DOHH2 (cell line): ENCODE measurements at regions not wholly inside any gene's neighbourhood (a gene's known extent, or its start where the extent isn't known, plus 50 kb on each side); places are given as distances from the start of the nearest gene placed in this dataset.

Experiments used
- H3F3A ChIP-seq: fragments of 200-600 bp; sonication (generic), shearing (Covaris generic); 2 replicates; pipeline ENCODE4 v1.6.0; 2016; ENCODE audit warnings: antibody characterized with exemption, mild to moderate bottlenecking; ENCODE audit not compliant: control insufficient read depth, insufficient read depth
- H3K27ac ChIP-seq: fragments of 200-600 bp; sonication (generic); 2 replicates; pipeline ENCODE4 v1.5.1; 2014; ENCODE audit warnings: low read depth, mild to moderate bottlenecking, low read length, moderate library complexity
- H3K27me3 ChIP-seq: fragments of 200-600 bp; sonication (generic); 2 replicates; pipeline ENCODE4 v1.6.1; 2014; ENCODE audit warnings: mild to moderate bottlenecking, low read length, mixed read lengths; ENCODE audit not compliant: control insufficient read depth
- H3K36me3 ChIP-seq: fragments of 200-600 bp; sonication (generic); 2 replicates; pipeline ENCODE4 v1.6.1; 2014; ENCODE audit warnings: mild to moderate bottlenecking, low read length, moderate library complexity, mixed read lengths; ENCODE audit not compliant: control insufficient read depth
- H3K4me1 ChIP-seq: fragments of 200-600 bp; sonication (generic); 2 replicates; pipeline ENCODE4 v1.6.1; 2014; ENCODE audit warnings: mild to moderate bottlenecking, low read length, mixed read lengths; ENCODE audit not compliant: control insufficient read depth
- H3K4me2 ChIP-seq: fragments of 200-600 bp; sonication (generic); 2 replicates; pipeline ENCODE4 v1.6.0; 2014; ENCODE audit warnings: mild to moderate bottlenecking, low read length, moderate library complexity
- H3K4me3 ChIP-seq: fragments of 200-600 bp; sonication (generic); 2 replicates; pipeline ENCODE4 v1.5.1; 2014; ENCODE audit warnings: mild to moderate bottlenecking, low read length, mixed read lengths
- H3K79me2 ChIP-seq: fragments of 200-600 bp; sonication (generic); 2 replicates; pipeline ENCODE4 v1.6.1; 2014; ENCODE audit warnings: mild to moderate bottlenecking, low read length, mixed read lengths; ENCODE audit not compliant: control insufficient read depth
- H3K9me2 ChIP-seq: fragments of 200-600 bp; sonication (generic); replicated peaks from 2 replicates; pipeline ENCODE4 v1.6.1; 2014; ENCODE audit warnings: mild to moderate bottlenecking, low read length, mixed read lengths; ENCODE audit not compliant: control insufficient read depth
- H3K9me3 ChIP-seq: fragments of 200-600 bp; sonication (generic); 2 replicates; pipeline ENCODE4 v1.6.1; 2014; ENCODE audit warnings: antibody characterized with exemption, low read length, mixed read lengths; ENCODE audit not compliant: control insufficient read depth, insufficient read depth
- H4K20me1 ChIP-seq: fragments of 200-600 bp; sonication (generic); 2 replicates; pipeline ENCODE4 v1.6.0; 2014; ENCODE audit warnings: low read depth, mild to moderate bottlenecking, antibody characterized with exemption, low read length, moderate library complexity; ENCODE audit not compliant: control insufficient read depth, insufficient read depth
- EZH2phosphoT487 ChIP-seq: fragments of 200-600 bp; sonication (generic); IDR thresholded peaks from 2 replicates; pipeline ENCODE4 v1.6.1; 2017; ENCODE audit warnings: borderline replicate concordance, mild to moderate bottlenecking, antibody characterized with exemption, low read length, moderate library complexity, mixed read lengths
- TF ChIP-seq, protein P1 (sequence below): fragments of 200-600 bp; sonication (generic); IDR thresholded peaks from one replicate; pipeline ENCODE4 v1.5.1; 2014; ENCODE audit warnings: antibody characterized with exemption, mild to moderate bottlenecking, low read depth, low read length; ENCODE audit not compliant: poor library complexity, severe bottlenecking

- no peak overlapping the region for H3K27ac ChIP-seq
- no peaks in the 10 kb centered on the region; the same call in 1 of the 2 replicates for H3K27me3 ChIP-seq
- H3K4me1 ChIP-seq: no peaks in the 10 kb centered on the region
These were observed 385.3 kb downstream of the CDC5L start for GRCh38 chr6:44772838-44773237.

DNA sequence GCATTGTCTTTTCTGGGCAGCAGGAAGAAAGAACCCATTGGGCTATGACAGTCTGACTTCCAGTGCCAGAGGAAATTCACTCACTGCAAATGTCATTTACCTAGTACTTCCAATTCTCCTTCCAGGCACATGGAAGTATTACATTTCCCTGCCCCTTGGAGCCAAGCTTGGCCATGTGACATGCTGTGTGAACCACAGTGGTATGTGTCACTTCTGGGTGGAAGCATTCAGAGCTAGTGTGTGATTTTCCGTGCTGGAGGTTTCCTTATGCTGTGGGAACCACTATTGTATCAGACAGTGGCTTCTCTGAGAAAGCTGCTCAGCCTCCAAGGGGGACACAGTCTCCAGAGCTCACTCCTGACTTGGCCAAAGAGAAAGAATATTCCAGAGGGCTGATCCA, 387.6 kb downstream of the CDC5L start:
- no peak for TF ChIP-seq EZH2phosphoT487
- TF ChIP-seq, protein P1, sequence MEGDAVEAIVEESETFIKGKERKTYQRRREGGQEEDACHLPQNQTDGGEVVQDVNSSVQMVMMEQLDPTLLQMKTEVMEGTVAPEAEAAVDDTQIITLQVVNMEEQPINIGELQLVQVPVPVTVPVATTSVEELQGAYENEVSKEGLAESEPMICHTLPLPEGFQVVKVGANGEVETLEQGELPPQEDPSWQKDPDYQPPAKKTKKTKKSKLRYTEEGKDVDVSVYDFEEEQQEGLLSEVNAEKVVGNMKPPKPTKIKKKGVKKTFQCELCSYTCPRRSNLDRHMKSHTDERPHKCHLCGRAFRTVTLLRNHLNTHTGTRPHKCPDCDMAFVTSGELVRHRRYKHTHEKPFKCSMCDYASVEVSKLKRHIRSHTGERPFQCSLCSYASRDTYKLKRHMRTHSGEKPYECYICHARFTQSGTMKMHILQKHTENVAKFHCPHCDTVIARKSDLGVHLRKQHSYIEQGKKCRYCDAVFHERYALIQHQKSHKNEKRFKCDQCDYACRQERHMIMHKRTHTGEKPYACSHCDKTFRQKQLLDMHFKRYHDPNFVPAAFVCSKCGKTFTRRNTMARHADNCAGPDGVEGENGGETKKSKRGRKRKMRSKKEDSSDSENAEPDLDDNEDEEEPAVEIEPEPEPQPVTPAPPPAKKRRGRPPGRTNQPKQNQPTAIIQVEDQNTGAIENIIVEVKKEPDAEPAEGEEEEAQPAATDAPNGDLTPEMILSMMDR: no peak
- Histone ChIP-seq H3K4me1 (no peaks in the 10 kb centered on the region), H4K20me1 (no peaks in the 10 kb centered on the region)

More at GRCh38 chr6:44772838-44773237, 385.3 kb downstream of the CDC5L start:
- no peaks in the 10 kb centered on the region for H3K79me2 ChIP-seq
- no peaks in the 10 kb centered on the region for H3K9me3 ChIP-seq
- no peaks in the 10 kb centered on the region for H3F3A ChIP-seq
- no peaks in the 10 kb centered on the region for H3K9me2 ChIP-seq
- no peaks in the 10 kb centered on the region for H4K20me1 ChIP-seq
- no peak for TF ChIP-seq EZH2phosphoT487
- TF ChIP-seq, protein P1: no peak
- H3K4me3 ChIP-seq: no peak overlapping the region
- no peak overlapping the region for H3K4me2 ChIP-seq
- no peaks in the 10 kb centered on the region for H3K36me3 ChIP-seq

DNA sequence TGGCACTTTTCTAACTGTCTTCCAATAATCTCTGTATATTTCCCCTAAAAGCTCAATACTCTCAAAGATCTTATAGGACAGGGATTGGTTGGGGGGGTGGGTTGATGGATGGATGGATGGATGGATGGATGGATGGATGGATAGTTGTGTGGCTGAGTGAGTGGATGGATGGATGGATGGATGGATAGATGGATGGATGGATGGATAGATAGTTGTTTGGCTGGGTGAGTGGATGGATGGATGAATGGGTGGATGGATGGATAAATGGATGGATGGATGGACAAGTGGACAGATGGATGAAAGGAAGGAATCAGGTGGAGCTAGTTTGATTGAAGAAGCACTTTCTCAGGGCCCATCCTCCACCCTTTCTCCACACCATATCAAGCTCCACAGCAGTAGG, 388.8 kb downstream of the CDC5L start:
- TF ChIP-seq, protein P1: no peak
- no peak for TF ChIP-seq EZH2phosphoT487
- Histone ChIP-seq H3K4me2 (no peak overlapping the region), H3K27ac (no peak overlapping the region), H4K20me1 (no peaks in the 10 kb centered on the region), H3F3A (no peaks in the 10 kb centered on the region), H3K4me1 (no peaks in the 10 kb centered on the region), H3K9me3 (no peaks in the 10 kb centered on the region), H3K79me2 (no peaks in the 10 kb centered on the region), H3K9me2 (no peaks in the 10 kb centered on the region), H3K4me3 (no peak overlapping the region), H3K27me3 (no peaks in the 10 kb centered on the region; the same call in 1 of the 2 replicates), H3K36me3 (no peaks in the 10 kb centered on the region)

More for the DNA sequence above, 387.6 kb downstream of the CDC5L start:
- H3K9me2 ChIP-seq: no peaks in the 10 kb centered on the region
- H3K4me3 ChIP-seq: no peak overlapping the region
- H3K4me2 ChIP-seq: no peak overlapping the region
- H3K36me3 ChIP-seq: no peaks in the 10 kb centered on the region
- no peaks in the 10 kb centered on the region for H3K9me3 ChIP-seq
- no peak overlapping the region for H3K27ac ChIP-seq
- no peaks in the 10 kb centered on the region for H3F3A ChIP-seq
- no peaks in the 10 kb centered on the region for H3K79me2 ChIP-seq
- H3K27me3 ChIP-seq: no peaks in the 10 kb centered on the region; the same call in 1 of the 2 replicates
